Endometrium (tissue), 2 donors: ENCODE measurements at regions not wholly inside any gene's neighbourhood (a gene's known extent, or its start where the extent isn't known, plus 50 kb on each side); places are given as distances from the start of the nearest gene placed in this dataset.

ENCODE experiments used
- FAIRE-seq: peaks from 2 replicates; lab custom pipeline; 2012; peaks lifted over from hg19 to GRCh38; lab: Jason Lieb, UNC
- donor health status: control.
- donor health status: control.

- FAIRE-seq, result no peak
These were observed 128.5 kb downstream of the DKK1 start for GRCh38 chr10:52442576-52442975.

GRCh38 chr10:52443419-52444388 lies 129.6 kb downstream of the DKK1 start:
- peak; percentile 78 for FAIRE-seq

GRCh38 chr10:52446391-52446790 lies 132.3 kb downstream of the DKK1 start:
- FAIRE-seq, result no peak

GRCh38 chr10:52447931-52448353 lies 133.9 kb downstream of the DKK1 start:
- no peak for FAIRE-seq

DNA sequence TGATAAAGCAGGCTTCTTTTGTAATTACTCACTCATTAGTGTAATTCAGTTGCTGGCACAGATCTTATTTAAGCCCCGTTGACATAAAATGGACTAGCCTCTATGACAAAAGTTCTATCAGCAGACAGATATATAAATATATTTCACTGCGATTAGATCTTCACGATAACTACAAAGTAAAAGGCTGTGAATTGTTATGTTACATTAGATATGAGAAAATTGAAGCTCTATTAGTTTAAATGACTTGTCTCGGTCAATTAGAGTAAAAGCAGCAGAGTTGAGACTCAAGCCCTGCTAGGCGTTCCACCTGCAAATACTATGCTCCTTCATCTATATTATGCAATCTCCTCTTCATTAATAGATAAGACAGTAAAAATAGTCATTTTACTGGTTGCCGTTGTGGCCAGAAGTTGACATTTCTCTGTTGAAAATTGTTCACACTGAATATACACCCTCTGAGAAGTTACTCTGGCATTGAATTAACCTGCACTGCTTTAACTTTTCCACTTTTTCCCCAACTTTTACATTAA lies 136.7 kb downstream of the DKK1 start:
- FAIRE-seq, result no peak

DNA sequence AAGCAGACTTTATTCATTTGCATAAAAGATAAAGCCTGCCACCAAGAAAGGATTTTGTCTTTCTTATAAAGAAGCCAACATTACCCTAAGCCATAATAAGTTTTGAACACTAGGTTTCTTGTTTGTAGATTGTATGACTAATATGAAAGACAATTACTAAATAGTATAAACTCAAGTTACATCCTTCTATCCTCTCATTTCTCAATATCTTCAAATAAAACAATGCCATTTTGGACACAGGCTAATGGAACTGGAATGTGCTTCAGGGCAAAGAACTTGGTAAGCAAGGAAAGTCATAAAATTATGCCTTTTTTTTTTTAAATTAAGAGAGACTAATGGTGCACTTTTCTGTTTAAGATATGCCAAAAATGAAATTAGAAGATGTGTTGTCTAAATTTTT lies 137.7 kb downstream of the DKK1 start:
- no peak for FAIRE-seq

GRCh38 chr10:52452600-52453493 lies 138.8 kb downstream of the DKK1 start:
- FAIRE-seq, result no peak

- no peak for FAIRE-seq
These were observed 139.4 kb downstream of the DKK1 start for GRCh38 chr10:52453501-52453900.

- no peak for FAIRE-seq
These were observed 140.4 kb downstream of the DKK1 start for GRCh38 chr10:52454491-52454890.

- FAIRE-seq, result no peak
These were observed 141.0 kb downstream of the DKK1 start for GRCh38 chr10:52455098-52455497.

DNA sequence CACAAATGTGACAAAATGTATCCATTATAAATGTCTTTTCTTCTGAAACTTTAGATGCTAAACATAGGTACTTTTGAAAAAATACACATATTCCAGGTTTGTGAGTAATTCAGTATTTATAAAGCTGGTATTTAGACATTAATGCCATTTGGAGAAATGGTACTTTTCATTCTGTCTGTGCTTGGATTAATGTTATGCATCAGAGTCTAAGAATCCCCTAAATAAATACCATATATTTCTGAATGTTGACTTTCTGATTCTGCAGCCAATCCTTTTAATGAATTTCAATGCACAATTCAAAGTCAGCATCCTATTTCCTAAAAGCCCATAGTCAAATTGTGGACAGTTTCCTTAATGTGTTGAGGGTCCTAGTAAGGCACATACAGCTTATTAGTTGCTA lies 145.0 kb downstream of the DKK1 start:
- no peak for FAIRE-seq

DNA sequence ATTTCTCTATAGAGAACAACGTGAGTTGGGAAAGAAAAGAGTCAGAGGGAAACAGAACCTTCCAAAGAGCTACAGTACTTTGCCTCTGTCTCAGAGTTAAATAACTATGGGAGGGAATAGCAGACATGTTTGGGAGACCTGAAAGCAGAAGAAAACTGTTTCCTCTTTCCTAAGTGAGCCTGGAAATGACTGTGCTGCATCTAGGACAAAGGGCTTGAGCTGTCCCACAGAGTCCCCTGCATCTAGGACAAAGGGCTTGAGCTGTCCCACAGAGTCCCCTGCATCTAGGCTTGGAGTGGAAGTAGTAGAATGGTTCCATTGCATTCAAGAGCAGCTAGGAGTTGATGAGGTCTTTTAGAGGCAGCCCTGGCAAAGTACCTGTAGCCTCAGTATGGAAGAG lies 149.7 kb downstream of the DKK1 start:
- FAIRE-seq, result no peak

- no peak for FAIRE-seq
These were observed 150.5 kb downstream of the DKK1 start for GRCh38 chr10:52464368-52465124.

GRCh38 chr10:52465202-52465601 lies 151.1 kb downstream of the DKK1 start:
- no peak for FAIRE-seq

DNA sequence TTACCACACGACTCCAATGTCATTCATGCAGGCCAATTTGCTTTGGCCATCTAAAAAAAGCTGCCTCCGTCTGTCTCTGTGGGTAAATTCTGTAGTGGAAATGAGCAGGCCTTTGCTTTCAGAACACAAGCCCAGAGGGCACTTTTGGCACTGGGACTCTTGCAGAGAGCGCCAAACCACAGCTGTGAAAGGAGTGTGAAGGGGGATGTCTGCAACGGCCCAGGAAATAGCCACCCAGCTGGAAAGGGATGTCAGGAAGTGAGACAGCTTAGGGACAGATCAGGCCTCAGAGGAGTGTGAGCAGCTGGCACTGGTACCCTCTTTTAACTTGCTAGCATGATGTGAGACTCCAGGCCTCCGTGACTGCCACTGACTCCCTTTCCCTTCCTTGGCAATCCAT lies 152.4 kb downstream of the DKK1 start:
- no peak for FAIRE-seq

GRCh38 chr10:52469970-52470705 lies 156.1 kb downstream of the DKK1 start:
- FAIRE-seq, result no peak

DNA sequence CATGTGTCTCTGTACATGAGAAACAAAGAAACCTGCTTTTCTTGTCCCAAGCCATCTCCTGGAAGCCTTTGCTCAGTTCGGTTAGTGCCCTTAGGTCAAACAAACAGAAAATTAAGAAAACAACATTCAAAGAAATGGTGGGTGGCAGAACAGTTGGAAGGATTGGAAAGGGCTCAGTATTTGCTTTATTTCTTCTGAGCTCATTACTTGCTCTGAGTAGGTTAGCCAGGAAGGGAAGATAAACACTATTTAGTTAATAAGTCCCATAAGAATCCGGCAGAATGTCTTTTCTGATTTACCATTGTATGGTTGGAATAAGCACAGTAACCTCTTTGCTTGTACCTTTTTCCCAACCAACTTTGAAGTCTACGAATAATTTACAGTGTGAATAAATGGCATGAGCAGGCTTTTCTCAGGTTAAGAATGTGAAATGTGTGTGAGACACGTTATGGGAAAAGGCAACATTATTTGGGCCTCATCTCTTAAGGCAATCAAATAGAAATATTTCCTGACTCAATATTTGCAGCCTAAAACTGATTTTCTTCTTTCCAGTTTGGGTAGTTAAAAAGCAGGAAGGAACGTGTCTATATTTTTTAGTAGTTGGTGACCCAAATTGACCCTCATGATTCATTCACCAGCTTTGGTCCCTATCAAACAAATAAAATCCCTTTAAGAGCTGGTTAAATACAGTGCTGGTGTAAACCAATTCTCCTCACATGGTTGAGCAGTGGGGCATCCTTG lies 158.5 kb downstream of the DKK1 start:
- FAIRE-seq, result no peak

GRCh38 chr10:52474265-52474664 lies 160.2 kb downstream of the DKK1 start:
- FAIRE-seq, result no peak

DNA sequence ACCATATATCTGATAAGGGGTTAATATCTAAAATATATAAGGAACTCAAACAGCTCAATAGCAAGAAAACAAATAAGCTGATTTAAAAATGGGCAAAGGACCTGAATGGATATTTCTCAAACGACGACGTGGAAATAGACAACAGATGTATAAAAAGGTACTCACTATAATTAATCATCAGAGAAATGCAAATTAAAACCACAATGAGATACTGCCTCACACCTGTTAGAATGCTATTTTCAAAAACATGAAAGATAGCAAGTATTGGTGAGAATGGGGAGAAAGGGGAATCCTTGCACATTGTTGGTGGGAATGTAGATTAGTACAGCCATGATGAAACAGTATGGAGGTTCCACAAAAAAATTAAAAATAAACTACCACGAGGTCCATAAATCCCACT lies 163.2 kb downstream of the DKK1 start:
- FAIRE-seq, result no peak

DNA sequence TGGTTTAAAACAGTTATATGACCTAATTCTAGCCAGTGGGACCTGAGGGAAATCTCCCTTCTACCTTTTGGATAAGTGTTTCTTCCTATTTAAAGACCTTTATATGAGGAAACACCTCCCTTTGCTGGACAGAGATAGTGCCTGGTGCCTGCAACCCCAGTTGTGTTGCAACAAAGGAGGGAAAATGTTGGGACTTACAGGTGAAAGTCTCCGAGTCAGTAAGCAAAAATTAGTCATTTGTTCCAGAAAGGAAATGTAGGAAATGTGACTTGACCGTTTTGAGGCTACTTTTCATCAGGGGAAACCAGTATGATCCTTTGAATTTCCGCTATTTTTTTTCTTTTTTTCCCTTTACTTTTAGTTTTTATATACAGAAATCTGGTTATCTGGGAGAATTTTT lies 165.5 kb downstream of the DKK1 start:
- no peak for FAIRE-seq
